Transverse colon (tissue), 4 donors: ENCODE measurements at regions not wholly inside any gene's neighbourhood (a gene's known extent, or its start where the extent isn't known, plus 50 kb on each side); places are given as distances from the start of the nearest gene placed in this dataset.

Experiments used
- CTCF ChIP-seq, 5 experiments: fragments of 200-600 bp in 3 of 5; fragments of 450-650 bp in 2 of 5; sonication (generic) in 3 of 5; IDR thresholded peaks; 1 replicate in 2 of 5; 2 replicates in 3 of 5; pipeline ENCODE4 v1.5.1; 2016 to 2017; ENCODE audit warnings: antibody characterized with exemption in 5 of 5, inconsistent platforms in 3 of 5, mild to moderate bottlenecking in 2 of 5, moderate library complexity in 1 of 5
- EP300 ChIP-seq: sonication (generic); formaldehyde crosslinking; IDR thresholded peaks from one replicate; pipeline ENCODE4 v1.6.1; 2017; ENCODE audit warnings: antibody characterized with exemption, low read depth
- POLR2AphosphoS5 ChIP-seq, 3 donors: sonication (generic); formaldehyde crosslinking; IDR thresholded peaks; one replicate each; pipeline ENCODE4 v1.6.1; 2016; ENCODE audit warnings: antibody characterized with exemption in 3 of 3

DNA sequence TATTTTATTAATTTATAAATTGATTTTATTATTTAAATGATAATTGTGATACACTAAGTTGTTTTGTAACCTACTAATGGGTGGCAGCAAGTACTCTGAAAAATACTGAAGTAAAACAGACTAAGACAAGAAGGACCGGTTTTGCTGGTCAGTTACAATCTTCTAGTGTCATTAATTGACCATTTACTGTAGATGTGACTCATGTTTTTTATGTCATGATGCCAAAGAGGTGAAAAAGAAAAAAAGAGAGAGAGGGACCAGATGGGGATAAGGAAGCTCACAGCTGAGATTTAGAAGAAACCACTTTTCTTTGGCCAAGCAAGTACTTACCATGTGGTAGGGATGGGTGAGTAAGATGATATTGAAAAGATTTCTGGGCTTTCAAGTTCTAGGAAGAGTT is 955.8 kb upstream of the LRRTM1 start:
- TF ChIP-seq EP300, result no peak
- no peak for TF ChIP-seq CTCF (IDR thresholded peaks at IDR 0.05)
- no peak for TF ChIP-seq POLR2AphosphoS5 (IDR thresholded peaks at IDR 0.05)
